ENCODE measurements at regions not wholly inside any gene's neighbourhood (a gene's known extent, or its start where the extent isn't known, plus 50 kb on each side); places are given as distances from the start of the nearest gene placed in this dataset.
"Not testable (repeated sequence)": the region's sequence is repeated elsewhere in the genome, so short reads cannot be mapped to it uniquely, and the experiment has no call there.

GRCh38 chr5:74440341-74440740, 200.2 kb downstream of the ENC1 start:
- H3K9me2 ChIP-seq (ENCODE audit: insufficient read depth, low read length), result no peaks in the 10 kb centered on the region
- no peak for TF ChIP-seq EP300 (conservative IDR thresholded peaks at IDR 0.05; ENCODE audit: poor library complexity, severe bottlenecking)
- TF ChIP-seq RAD21 (conservative IDR thresholded peaks at IDR 0.05), result no peak
- TF ChIP-seq SMC3 (conservative IDR thresholded peaks at IDR 0.05; ENCODE audit: poor library complexity), result no peak
- no peak for TF ChIP-seq MXI1 (conservative IDR thresholded peaks at IDR 0.05; ENCODE audit: poor library complexity, severe bottlenecking)
- TF ChIP-seq REST (IDR thresholded peaks at IDR 0.05; ENCODE audit: borderline replicate concordance), result no peak
- TF ChIP-seq, protein P1, sequence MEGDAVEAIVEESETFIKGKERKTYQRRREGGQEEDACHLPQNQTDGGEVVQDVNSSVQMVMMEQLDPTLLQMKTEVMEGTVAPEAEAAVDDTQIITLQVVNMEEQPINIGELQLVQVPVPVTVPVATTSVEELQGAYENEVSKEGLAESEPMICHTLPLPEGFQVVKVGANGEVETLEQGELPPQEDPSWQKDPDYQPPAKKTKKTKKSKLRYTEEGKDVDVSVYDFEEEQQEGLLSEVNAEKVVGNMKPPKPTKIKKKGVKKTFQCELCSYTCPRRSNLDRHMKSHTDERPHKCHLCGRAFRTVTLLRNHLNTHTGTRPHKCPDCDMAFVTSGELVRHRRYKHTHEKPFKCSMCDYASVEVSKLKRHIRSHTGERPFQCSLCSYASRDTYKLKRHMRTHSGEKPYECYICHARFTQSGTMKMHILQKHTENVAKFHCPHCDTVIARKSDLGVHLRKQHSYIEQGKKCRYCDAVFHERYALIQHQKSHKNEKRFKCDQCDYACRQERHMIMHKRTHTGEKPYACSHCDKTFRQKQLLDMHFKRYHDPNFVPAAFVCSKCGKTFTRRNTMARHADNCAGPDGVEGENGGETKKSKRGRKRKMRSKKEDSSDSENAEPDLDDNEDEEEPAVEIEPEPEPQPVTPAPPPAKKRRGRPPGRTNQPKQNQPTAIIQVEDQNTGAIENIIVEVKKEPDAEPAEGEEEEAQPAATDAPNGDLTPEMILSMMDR (IDR thresholded peaks at IDR 0.05; ENCODE audit: poor library complexity, severe bottlenecking), result no peak
- TF ChIP-seq POLR2AphosphoS5 (IDR thresholded peaks at IDR 0.05), result no peak
- TF ChIP-seq TAF1 (IDR thresholded peaks at IDR 0.05; ENCODE audit: low read depth), result no peak
- no peak for TF ChIP-seq EZH2 (IDR thresholded peaks at IDR 0.05; ENCODE audit: borderline replicate concordance, insufficient read depth, low read length, poor library complexity, severe bottlenecking)
- no peaks in the 10 kb centered on the region for H3K36me3 ChIP-seq (ENCODE audit: insufficient read depth, low read length)
- H3K4me2 ChIP-seq (ENCODE audit: low read length), result no peak overlapping the region
- no peak overlapping the region for H3K4me3 ChIP-seq (ENCODE audit: low read length)
- H3K79me2 ChIP-seq (replicated peaks; ENCODE audit: insufficient read depth, low read length), result no peaks in the 10 kb centered on the region
- H3K9me3 ChIP-seq (ENCODE audit: low read length), result no peaks in the 10 kb centered on the region
- no peak overlapping the region for H3K9ac ChIP-seq (ENCODE audit: low read length)
- H2AFZ ChIP-seq (ENCODE audit: low read depth, low read length), result no peak overlapping the region
- no peaks in the 10 kb centered on the region for H3K27me3 ChIP-seq (ENCODE audit: insufficient read depth, low read depth, low read length)
- H3F3A ChIP-seq (ENCODE audit: insufficient read depth, low read length, poor library complexity, severe bottlenecking), result no peaks in the 10 kb centered on the region
- H4K20me1 ChIP-seq (ENCODE audit: insufficient read depth), result no peaks in the 10 kb centered on the region
- no peak overlapping the region for H3K27ac ChIP-seq (ENCODE audit: low read length)

DNA sequence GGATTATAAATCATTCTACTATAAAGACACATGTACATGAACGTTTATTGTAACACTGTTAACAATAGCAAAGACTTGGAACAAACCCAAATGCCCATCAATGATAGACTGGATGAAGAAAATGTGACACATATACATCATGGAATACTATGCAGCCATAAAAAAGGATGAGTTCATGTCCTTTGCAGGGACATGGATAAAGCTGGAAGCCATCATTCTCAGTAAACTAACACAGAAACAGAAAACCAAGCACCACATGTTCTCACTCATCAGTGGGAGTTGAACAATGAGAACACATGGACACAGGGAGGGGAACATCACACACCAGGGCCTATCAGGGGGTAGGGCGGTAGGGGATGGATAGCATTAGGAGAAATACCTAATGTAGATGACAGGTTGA, 202.7 kb downstream of the ENC1 start:
- H3K9me2 ChIP-seq (ENCODE audit: insufficient read depth, low read length); H3K27ac ChIP-seq (ENCODE audit: low read length); H2AFZ ChIP-seq (ENCODE audit: low read depth, low read length); H3K9ac ChIP-seq (ENCODE audit: low read length); H4K20me1 ChIP-seq (ENCODE audit: insufficient read depth); H3K79me2 ChIP-seq (replicated peaks; ENCODE audit: insufficient read depth, low read length); H3K27me3 ChIP-seq (ENCODE audit: insufficient read depth, low read depth, low read length); H3K36me3 ChIP-seq (ENCODE audit: insufficient read depth, low read length); H3F3A ChIP-seq (ENCODE audit: insufficient read depth, low read length, poor library complexity, severe bottlenecking); H3K4me3 ChIP-seq (ENCODE audit: low read length); H3K9me3 ChIP-seq (ENCODE audit: low read length); H3K4me2 ChIP-seq (ENCODE audit: low read length): not testable (repeated sequence)
